ENCODE measurements at regions not wholly inside any gene's neighbourhood (a gene's known extent, or its start where the extent isn't known, plus 50 kb on each side); places are given as distances from the start of the nearest gene placed in this dataset.
"Not testable (repeated sequence)": the region's sequence is repeated elsewhere in the genome, so short reads cannot be mapped to it uniquely, and the experiment has no call there.

DNA sequence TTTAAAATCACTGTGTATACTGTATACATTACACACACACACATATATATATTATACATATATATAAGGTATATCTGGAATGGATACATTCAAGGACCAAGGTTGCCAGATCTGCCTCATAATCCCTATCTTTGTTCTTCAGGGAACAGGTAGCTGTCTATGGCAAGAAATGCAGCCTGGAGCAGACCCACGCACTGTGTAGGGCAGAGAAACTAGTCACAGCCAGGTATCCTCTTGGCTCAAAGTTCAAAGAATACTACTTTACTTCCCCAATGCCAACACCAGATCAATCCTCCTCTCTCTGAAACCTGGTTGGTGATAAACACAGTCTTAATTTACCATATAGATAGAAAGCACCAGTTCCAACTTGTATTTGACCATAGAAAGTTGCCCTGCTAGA is 313.6 kb downstream of the PRELID2 start:
- DNase-seq: no peak
- H3K36me3 ChIP-seq (replicated peaks; ENCODE audit: control insufficient read depth, insufficient read depth, low read length): no peaks in the 10 kb centered on the region
- no peaks in the 10 kb centered on the region for H3K27me3 ChIP-seq (ENCODE audit: control insufficient read depth, insufficient read depth, low read length)
- no peak overlapping the region for H3K4me3 ChIP-seq (ENCODE audit: insufficient read depth, low read depth, low read length)

DNA sequence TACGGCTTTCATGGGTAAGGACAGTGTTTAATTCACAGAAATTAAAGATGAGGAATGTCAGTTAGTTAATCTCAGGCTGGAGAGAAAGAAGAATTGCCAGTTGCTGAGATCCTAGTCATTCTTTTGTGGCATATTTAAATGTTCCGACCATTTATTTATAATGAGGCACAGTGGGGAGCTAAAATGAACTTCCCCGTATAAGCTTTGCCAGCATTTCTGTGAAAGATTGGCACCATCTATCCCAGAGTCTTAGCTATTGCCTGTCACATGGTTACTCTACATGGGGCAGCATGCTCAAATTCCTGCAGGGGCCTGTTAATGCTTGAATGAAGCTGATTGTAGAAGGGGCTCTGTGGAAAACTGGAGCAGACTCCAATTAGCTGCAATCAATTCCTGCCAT is 314.1 kb downstream of the PRELID2 start:
- Histone ChIP-seq H3K4me3 (ENCODE audit: insufficient read depth, low read depth, low read length) (no peak overlapping the region), H3K36me3 (replicated peaks; ENCODE audit: control insufficient read depth, insufficient read depth, low read length) (no peaks in the 10 kb centered on the region)
- DNase-seq: no peak

DNA sequence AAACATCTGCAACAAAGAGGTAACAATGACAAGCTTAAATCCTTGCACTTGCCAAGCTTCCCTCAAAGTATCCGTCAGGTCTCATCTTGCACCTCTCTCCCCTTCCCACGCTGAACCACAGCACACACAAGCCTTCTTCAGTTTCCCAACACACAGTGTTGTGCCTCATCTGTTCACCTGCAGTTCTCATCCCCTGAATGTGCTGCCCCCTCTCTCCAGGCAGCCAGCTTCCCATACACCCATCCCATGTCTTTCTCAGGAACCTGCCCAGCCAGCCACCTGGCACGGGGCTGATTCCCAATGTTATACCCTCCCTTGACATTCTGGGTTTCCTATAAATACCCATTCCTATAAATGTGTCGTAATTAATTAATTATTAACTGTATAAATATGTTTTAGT is 314.8 kb downstream of the PRELID2 start:
- H3K36me3 ChIP-seq (replicated peaks; ENCODE audit: control insufficient read depth, insufficient read depth, low read length): no peaks in the 10 kb centered on the region
- H3K27me3 ChIP-seq (ENCODE audit: control insufficient read depth, insufficient read depth, low read length): no peaks in the 10 kb centered on the region
- no peak for DNase-seq
- H3K4me3 ChIP-seq (ENCODE audit: insufficient read depth, low read depth, low read length): no peak overlapping the region

More for the DNA sequence above, 314.1 kb downstream of the PRELID2 start:
- no peaks in the 10 kb centered on the region for H3K27me3 ChIP-seq (ENCODE audit: control insufficient read depth, insufficient read depth, low read length)

DNA sequence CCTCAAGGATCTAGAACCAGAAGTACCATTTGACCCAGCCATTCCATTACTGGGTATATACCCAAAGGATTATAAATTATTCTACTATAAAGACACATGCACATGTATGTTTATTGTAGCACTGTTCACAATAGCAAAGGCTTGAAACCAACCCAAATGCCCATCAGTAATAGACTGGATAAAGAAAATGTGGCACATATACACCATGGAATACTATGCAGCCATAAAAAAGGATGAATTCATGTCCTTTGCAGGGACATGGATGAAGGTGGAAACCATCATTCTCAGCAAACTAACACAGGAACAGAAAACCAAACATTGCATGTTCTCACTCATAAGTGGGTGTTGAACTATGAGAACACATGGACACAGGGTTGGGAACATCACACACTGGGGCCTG is 317.6 kb downstream of the PRELID2 start:
- H3K27me3 ChIP-seq (ENCODE audit: control insufficient read depth, insufficient read depth, low read length); H3K4me3 ChIP-seq (ENCODE audit: insufficient read depth, low read depth, low read length); H3K36me3 ChIP-seq (replicated peaks; ENCODE audit: control insufficient read depth, insufficient read depth, low read length); DNase-seq: not testable (repeated sequence)

DNA sequence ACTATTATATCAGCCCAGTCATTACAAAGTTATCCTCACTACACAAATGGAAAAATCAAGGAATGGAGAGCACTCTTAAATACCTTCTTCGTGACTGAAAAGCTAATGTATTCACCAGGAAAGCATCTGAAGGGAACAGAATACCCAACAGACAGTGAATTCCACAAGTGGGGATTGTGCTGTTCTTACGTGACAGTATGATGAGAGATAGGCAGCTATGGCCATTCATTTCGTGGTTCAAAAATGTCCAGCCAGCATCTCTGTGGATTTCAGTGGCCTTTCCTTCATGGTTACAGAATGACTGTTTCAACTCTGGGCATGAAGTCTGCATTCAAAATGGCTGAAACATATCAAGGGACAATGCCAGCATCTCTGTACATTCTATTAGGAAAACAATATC is 323.8 kb downstream of the PRELID2 start:
- Histone ChIP-seq H3K4me3 (ENCODE audit: insufficient read depth, low read depth, low read length) (no peak overlapping the region), H3K27me3 (ENCODE audit: control insufficient read depth, insufficient read depth, low read length) (no peaks in the 10 kb centered on the region), H3K36me3 (replicated peaks; ENCODE audit: control insufficient read depth, insufficient read depth, low read length) (no peaks in the 10 kb centered on the region)
- no peak for DNase-seq

DNA sequence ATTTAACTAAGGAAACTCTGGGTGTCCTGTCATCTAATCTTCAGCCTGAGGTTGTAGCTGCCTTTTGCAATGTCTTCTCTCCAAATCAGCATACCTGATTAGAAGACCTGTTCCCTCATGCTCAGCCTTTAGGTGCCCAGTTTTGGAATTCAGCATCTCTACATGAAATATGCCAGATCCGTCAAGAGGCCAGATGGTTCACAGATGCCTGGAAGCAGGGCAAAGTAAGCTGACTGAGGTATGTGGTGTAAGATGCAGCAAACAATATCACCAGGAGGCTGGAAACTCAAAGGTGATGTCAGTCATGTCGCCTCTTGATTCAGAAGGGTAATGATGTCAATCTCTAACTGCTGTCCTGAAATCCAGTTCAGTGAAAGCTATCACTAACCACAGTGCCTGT is 324.4 kb downstream of the PRELID2 start:
- Histone ChIP-seq H3K4me3 (ENCODE audit: insufficient read depth, low read depth, low read length) (no peak overlapping the region), H3K36me3 (replicated peaks; ENCODE audit: control insufficient read depth, insufficient read depth, low read length) (no peaks in the 10 kb centered on the region), H3K27me3 (ENCODE audit: control insufficient read depth, insufficient read depth, low read length) (no peaks in the 10 kb centered on the region)
- DNase-seq: no peak

DNA sequence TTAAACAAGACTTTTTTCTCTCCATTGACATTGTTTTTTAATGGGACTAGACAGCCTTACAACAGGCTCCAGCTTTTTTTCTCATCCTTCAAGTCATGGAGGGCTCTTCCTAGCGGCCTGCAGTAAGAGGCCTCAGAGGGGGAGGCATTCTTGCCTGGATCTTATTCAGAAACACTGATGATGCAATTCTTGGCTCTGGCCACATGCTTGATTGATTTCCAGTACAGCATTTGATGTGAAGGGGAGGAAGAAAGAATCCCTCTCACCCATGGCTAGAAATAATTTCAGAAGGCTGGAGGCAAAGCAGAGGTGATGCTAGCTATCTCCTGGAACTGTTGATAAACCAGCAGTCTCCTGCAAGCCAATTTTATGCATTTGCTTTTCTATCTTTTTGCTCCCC is 324.8 kb downstream of the PRELID2 start:
- no peaks in the 10 kb centered on the region for H3K27me3 ChIP-seq (ENCODE audit: control insufficient read depth, insufficient read depth, low read length)
- no peaks in the 10 kb centered on the region for H3K36me3 ChIP-seq (replicated peaks; ENCODE audit: control insufficient read depth, insufficient read depth, low read length)
- no peak for DNase-seq
- no peak overlapping the region for H3K4me3 ChIP-seq (ENCODE audit: insufficient read depth, low read depth, low read length)

DNA sequence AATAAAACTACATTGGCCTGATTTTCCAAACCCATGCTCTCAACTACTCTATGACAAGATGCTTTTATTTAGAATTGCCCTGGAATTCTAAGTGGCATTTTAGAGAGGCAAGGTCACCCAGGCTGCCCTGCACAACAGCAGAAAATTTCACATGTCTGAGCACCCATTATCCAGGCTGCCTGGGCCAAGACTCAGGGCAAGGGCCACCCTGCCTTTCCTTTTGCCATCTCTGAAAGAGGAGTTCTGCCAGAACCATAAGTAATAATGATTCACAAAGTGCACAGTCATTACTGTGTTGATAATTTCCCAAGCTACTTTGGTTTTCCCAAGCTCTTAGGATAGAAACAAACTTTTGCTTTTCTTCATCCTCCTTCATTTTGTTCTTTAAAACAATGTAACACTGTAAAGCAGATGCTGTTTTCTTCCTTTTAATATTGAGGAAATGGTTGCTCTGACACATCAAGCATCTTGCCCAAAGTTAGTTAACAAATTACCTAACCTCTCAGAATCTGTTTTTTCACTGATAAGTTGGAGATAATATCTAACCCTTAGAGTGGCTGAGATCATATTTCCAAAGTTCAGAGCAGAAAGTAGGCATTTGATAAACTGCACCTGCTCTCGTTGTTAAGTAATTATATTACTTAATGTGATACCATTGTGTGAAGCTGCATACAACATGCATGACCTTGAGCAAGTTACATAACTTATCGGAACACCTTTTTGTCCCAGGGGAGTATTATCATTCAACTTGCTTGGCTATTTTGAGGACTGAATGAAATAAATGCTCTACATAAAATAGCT is 325.6 kb downstream of the PRELID2 start:
- no peaks in the 10 kb centered on the region for H3K36me3 ChIP-seq (replicated peaks; ENCODE audit: control insufficient read depth, insufficient read depth, low read length)
- DNase-seq: no peak
- no peak overlapping the region for H3K4me3 ChIP-seq (ENCODE audit: insufficient read depth, low read depth, low read length)
- no peaks in the 10 kb centered on the region for H3K27me3 ChIP-seq (ENCODE audit: control insufficient read depth, insufficient read depth, low read length)

DNA sequence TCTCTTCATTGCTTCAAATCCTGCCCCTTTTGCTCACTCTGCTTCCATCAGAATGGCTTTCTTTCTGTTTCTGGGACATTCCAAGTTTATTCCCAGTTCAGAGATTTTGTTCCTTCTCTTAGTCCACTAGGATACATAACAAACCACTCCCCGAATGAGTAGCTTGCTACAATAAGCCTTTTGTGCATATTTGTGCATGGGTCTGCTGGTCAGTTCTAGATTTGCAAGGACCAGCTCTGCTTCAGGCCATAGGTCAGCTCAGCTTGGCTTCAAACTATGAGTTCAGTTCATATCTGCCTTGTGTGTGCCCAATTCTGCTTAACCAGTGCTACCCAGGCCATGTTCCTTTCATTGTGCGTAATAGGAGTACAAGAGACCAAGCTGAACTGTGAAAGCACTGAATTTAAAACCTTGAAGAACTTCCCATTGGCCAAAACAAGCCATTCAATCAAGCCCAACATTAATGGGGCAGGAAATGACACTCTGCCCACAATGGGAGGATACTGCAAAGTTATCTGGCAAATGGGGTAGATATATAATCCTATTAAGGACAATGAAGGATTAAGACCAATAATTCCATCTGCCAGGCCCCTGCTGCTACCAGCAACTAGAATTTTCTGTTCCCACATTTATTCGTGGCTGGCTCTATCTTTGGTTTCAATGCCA is 328.8 kb downstream of the PRELID2 start:
- no peak for DNase-seq
- Histone ChIP-seq H3K27me3 (ENCODE audit: control insufficient read depth, insufficient read depth, low read length) (no peaks in the 10 kb centered on the region), H3K36me3 (replicated peaks; ENCODE audit: control insufficient read depth, insufficient read depth, low read length) (no peaks in the 10 kb centered on the region), H3K4me3 (ENCODE audit: insufficient read depth, low read depth, low read length) (no peak overlapping the region)

DNA sequence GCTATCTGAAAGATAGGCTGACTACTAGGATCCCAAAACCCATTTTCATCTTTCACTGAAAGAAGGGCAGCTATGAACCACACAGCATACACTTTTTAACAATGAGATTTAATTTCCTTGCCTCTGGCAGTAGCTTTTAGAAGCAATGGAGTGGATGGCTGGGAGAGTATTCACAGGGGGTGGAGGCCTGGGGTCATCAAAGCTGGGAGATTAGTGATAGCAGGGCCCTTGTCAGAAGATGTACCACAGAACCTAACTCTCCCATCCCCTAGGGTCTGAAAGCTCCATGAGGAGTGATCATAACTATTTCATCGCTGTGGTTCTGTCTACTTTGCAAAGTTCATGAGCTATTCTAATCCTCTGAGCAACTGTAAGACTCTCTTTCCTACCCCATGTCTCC is 332.2 kb downstream of the PRELID2 start:
- Histone ChIP-seq H3K36me3 (replicated peaks; ENCODE audit: control insufficient read depth, insufficient read depth, low read length) (no peaks in the 10 kb centered on the region), H3K4me3 (ENCODE audit: insufficient read depth, low read depth, low read length) (no peak overlapping the region), H3K27me3 (ENCODE audit: control insufficient read depth, insufficient read depth, low read length) (no peaks in the 10 kb centered on the region)
- no peak for DNase-seq

DNA sequence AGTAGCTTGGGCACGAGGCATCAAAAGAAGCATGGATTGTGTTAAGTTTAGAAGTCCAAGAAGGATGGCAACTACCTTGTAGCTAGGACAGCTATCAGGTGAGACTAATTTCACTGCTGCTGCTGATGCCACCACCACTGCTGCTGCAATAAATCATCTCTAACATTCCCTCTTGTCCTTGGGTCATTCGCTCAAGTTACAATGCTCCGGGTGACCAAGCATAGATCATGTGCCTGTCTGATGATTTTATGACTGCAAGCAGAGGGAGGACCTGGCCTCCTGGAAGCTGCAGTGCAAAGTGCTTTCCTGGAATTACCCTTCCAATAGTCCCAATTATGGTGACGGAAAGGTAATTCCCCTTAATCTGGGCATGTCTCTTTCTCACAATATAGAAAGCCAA is 334.4 kb downstream of the PRELID2 start:
- H3K36me3 ChIP-seq (replicated peaks; ENCODE audit: control insufficient read depth, insufficient read depth, low read length): no peaks in the 10 kb centered on the region

DNA sequence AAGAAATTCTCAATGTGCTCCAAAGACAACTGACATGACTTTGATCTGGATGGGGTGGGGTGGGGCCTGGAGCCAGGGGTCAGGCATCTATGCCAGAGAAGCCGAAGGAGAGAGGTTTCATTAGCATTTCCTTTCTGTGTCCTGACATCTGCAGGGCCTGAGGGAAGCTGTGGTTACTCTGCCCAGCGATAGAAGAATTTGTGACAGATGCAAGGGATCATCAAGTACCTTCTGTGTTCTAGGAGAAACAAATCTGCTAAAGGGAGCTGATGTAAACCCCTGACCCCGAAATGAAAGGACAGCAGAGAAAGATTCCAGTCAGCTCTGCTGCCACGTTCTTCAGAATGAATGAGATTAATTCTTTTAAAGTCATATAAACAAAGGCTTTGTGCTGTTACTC is 335.7 kb downstream of the PRELID2 start:
- peak; percentile 1 for DNase-seq
- no peaks in the 10 kb centered on the region for H3K27me3 ChIP-seq (ENCODE audit: control insufficient read depth, insufficient read depth, low read length)
- H3K4me3 ChIP-seq (ENCODE audit: insufficient read depth, low read depth, low read length): no peak overlapping the region
- H3K36me3 ChIP-seq (replicated peaks; ENCODE audit: control insufficient read depth, insufficient read depth, low read length): no peaks in the 10 kb centered on the region

More for the DNA sequence above, 334.4 kb downstream of the PRELID2 start:
- Histone ChIP-seq H3K4me3 (ENCODE audit: insufficient read depth, low read depth, low read length) (no peak overlapping the region), H3K27me3 (ENCODE audit: control insufficient read depth, insufficient read depth, low read length) (no peaks in the 10 kb centered on the region)
- no peak for DNase-seq

DNA sequence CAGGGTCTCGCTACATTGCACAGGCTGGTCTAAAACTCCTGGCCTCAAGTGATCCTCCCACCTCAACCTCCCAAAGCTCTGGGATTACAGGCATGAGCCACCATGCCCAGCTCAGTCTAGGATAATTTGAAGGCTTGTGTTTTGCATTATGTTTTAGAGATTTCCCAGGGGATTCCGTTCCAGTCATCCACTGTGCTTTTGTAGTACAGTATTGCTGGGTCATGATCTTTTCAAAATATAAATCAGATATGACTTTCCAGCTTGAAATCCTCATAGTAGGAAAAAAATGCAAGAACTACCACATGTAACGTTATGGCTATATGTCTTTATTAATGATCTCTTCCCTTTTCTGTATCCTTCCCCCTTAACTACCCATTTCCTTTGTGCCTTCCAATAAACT is 338.1 kb downstream of the PRELID2 start:
- no peak for DNase-seq
- no peaks in the 10 kb centered on the region for H3K27me3 ChIP-seq (ENCODE audit: control insufficient read depth, insufficient read depth, low read length)
- no peaks in the 10 kb centered on the region for H3K36me3 ChIP-seq (replicated peaks; ENCODE audit: control insufficient read depth, insufficient read depth, low read length)

DNA sequence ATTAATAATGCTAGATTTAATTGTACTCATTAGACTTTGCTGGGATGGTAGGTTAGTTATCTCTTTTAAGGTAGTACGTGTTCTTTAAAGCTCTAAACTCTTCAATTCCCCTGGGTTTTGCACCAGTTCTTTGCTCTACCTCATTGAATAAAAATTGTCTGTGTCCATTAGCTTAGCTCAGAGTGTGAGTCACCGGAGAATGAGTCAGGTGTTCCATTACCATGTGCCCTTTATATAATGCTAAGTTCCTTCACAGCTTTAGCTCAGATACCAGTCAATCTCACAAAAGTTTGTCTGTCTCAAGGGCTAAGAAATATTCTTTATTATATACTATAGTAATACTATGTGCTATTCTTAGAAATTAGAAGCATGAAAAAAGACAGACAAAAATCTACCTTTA is 339.4 kb downstream of the PRELID2 start:
- Histone ChIP-seq H3K4me3 (ENCODE audit: insufficient read depth, low read depth, low read length) (no peak overlapping the region), H3K36me3 (replicated peaks; ENCODE audit: control insufficient read depth, insufficient read depth, low read length) (no peaks in the 10 kb centered on the region), H3K27me3 (ENCODE audit: control insufficient read depth, insufficient read depth, low read length) (no peaks in the 10 kb centered on the region)
- no peak for DNase-seq

More for the DNA sequence above, 338.1 kb downstream of the PRELID2 start:
- H3K4me3 ChIP-seq (ENCODE audit: insufficient read depth, low read depth, low read length): no peak overlapping the region

DNA sequence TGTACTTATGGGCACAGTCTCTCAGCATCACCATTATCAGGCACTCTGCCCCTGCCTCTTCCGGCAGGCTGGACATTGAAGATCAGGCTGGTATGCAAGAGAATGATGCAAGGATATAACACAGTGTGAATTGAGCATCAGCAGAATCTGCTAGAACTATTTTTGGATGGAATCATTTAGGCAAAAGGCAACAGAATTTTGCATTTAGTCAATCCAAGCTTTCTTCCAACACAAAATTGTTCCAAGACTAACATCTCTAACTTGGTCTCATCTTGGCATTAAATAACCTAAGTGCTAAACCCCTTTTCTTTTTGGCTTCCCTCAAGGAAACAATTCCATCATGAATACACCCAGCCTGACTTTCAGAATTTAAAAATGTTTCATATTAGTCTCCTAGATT is 339.9 kb downstream of the PRELID2 start:
- no peaks in the 10 kb centered on the region for H3K27me3 ChIP-seq (ENCODE audit: control insufficient read depth, insufficient read depth, low read length)
- no peak for DNase-seq
- no peaks in the 10 kb centered on the region for H3K36me3 ChIP-seq (replicated peaks; ENCODE audit: control insufficient read depth, insufficient read depth, low read length)
- no peak overlapping the region for H3K4me3 ChIP-seq (ENCODE audit: insufficient read depth, low read depth, low read length)
